Mesenchymal stem cell (in vitro differentiated cells and primary cell): ENCODE measurements at regions not wholly inside any gene's neighbourhood (a gene's known extent, or its start where the extent isn't known, plus 50 kb on each side); places are given as distances from the start of the nearest gene placed in this dataset.

Experiments used
- DNase-seq: peaks from one replicate; pipeline ENCODE4 v3.0.0-alpha.2; 2013
- H2AFZ ChIP-seq: one replicate; pipeline ENCODE4 v1.6.1; 2013; ENCODE audit warnings: low read depth, mild to moderate bottlenecking, control low read depth, inconsistent platforms, low read length, moderate library complexity
- H2AK5ac ChIP-seq: 2 replicates; pipeline ENCODE4 v1.6.1; 2013; ENCODE audit warnings: low read length, moderate library complexity, mild to moderate bottlenecking, inconsistent platforms; ENCODE audit not compliant: severe bottlenecking
- H2BK120ac ChIP-seq: one replicate; pipeline ENCODE4 v1.6.1; 2013; ENCODE audit warnings: low read depth, mild to moderate bottlenecking, inconsistent platforms, low read length, moderate library complexity
- H2BK12ac ChIP-seq, 2 experiments: one replicate each; pipeline ENCODE4 v1.6.1; 2013; ENCODE audit warnings: inconsistent platforms in 2 of 2, low read length in 2 of 2, mild to moderate bottlenecking in 2 of 2, moderate library complexity in 2 of 2, control low read depth in 1 of 2
- H2BK15ac ChIP-seq: one replicate; pipeline ENCODE4 v1.6.1; 2013; ENCODE audit warnings: mild to moderate bottlenecking, low read depth, inconsistent platforms; ENCODE audit not compliant: poor library complexity, severe bottlenecking
- H2BK5ac ChIP-seq: 2 replicates; pipeline ENCODE4 v1.6.1; 2013; ENCODE audit warnings: low read depth, mild to moderate bottlenecking, low read length, control low read depth, inconsistent platforms; ENCODE audit not compliant: poor library complexity, severe bottlenecking
- H3K14ac ChIP-seq, 2 experiments: one replicate each; pipeline ENCODE4 v1.6.1; 2013; ENCODE audit warnings: inconsistent platforms in 2 of 2, low read length in 2 of 2, control low read depth in 1 of 2, mild to moderate bottlenecking in 1 of 2, moderate library complexity in 1 of 2
- H3K18ac ChIP-seq, 2 experiments: one replicate each; pipeline ENCODE4 v1.6.1; 2013; ENCODE audit warnings: inconsistent platforms in 2 of 2, low read length in 2 of 2, control low read depth in 1 of 2, low read depth in 1 of 2, mild to moderate bottlenecking in 1 of 2
- H3K23ac ChIP-seq, 2 experiments: one replicate each; pipeline ENCODE4 v1.6.1; 2013; ENCODE audit warnings: inconsistent platforms in 2 of 2, low read length in 2 of 2, mild to moderate bottlenecking in 2 of 2, moderate library complexity in 2 of 2, control low read depth in 1 of 2
- H3K27ac ChIP-seq: 2 replicates; pipeline ENCODE4 v1.5.1; 2013; ENCODE audit warnings: mild to moderate bottlenecking, moderate library complexity, low read length, control low read depth, inconsistent platforms; ENCODE audit not compliant: poor library complexity, severe bottlenecking
- H3K27me3 ChIP-seq, 2 experiments: 2 replicates each; pipeline versions ENCODE4 v1.6.1 to v1.7.0; 2013; ENCODE audit warnings: low read length in 2 of 2, mild to moderate bottlenecking in 2 of 2, moderate library complexity in 2 of 2, control low read depth in 1 of 2, inconsistent platforms in 1 of 2; ENCODE audit not compliant: control insufficient read depth in 1 of 2, insufficient read depth in 1 of 2
- H3K36me3 ChIP-seq, 2 experiments: 2 replicates each; pipeline versions ENCODE4 v1.6.1 to v1.7.0; 2013; ENCODE audit warnings: low read length in 2 of 2, control low read depth in 1 of 2, inconsistent platforms in 1 of 2, low read depth in 1 of 2, mild to moderate bottlenecking in 1 of 2; ENCODE audit not compliant: insufficient read depth in 2 of 2, control insufficient read depth in 1 of 2
- H3K4ac ChIP-seq, 2 experiments: one replicate each; pipeline ENCODE4 v1.6.1; 2013; ENCODE audit warnings: inconsistent platforms in 2 of 2, low read length in 2 of 2, mild to moderate bottlenecking in 2 of 2, moderate library complexity in 2 of 2, control low read depth in 1 of 2, low read depth in 1 of 2
- H3K4me1 ChIP-seq: 2 replicates; pipeline ENCODE4 v1.6.1; 2013; ENCODE audit warnings: low read depth, low read length, control low read depth; ENCODE audit not compliant: control insufficient read depth, insufficient read depth
- H3K4me2 ChIP-seq: 2 replicates; pipeline ENCODE4 v1.6.1; 2013; ENCODE audit warnings: low read length, mild to moderate bottlenecking, inconsistent platforms; ENCODE audit not compliant: poor library complexity, severe bottlenecking
- H3K4me3 ChIP-seq, 2 experiments: 2 replicates each; pipeline versions ENCODE4 v1.5.1 to v1.7.0; 2013; ENCODE audit warnings: low read length in 2 of 2, mild to moderate bottlenecking in 2 of 2, control low read depth in 1 of 2, low read depth in 1 of 2; ENCODE audit not compliant: insufficient read depth in 1 of 2
- H3K79me1 ChIP-seq: replicated peaks from 2 replicates; pipeline ENCODE4 v1.6.1; 2013; ENCODE audit warnings: mild to moderate bottlenecking, control low read depth, low read length, inconsistent platforms; ENCODE audit not compliant: poor library complexity, severe bottlenecking
- H3K9ac ChIP-seq: 2 replicates; pipeline ENCODE4 v1.7.0; 2013; ENCODE audit warnings: mild to moderate bottlenecking, low read length, moderate library complexity
- H3K9me3 ChIP-seq: 2 replicates; pipeline ENCODE4 v1.7.0; 2013; ENCODE audit warnings: mild to moderate bottlenecking, low read length; ENCODE audit not compliant: control insufficient read depth
- H4K8ac ChIP-seq: one replicate; pipeline ENCODE4 v1.6.1; 2013; ENCODE audit warnings: inconsistent platforms, mild to moderate bottlenecking, low read length, moderate library complexity
- H4K91ac ChIP-seq: one replicate; pipeline ENCODE4 v1.6.1; 2013; ENCODE audit warnings: mild to moderate bottlenecking, low read length, inconsistent platforms
- WGBS: methylation state at CpG from one replicate; pipeline ENCODE4 v1.1.7; 2013; ENCODE audit warnings: mixed read lengths; 5-methylcytosine and 5-hydroxymethylcytosine counted together

GRCh38 chr4:187085339-187085738 is 361.7 kb upstream of the FAT1 start:
- Histone ChIP-seq H3K9me3 (no peaks in the 10 kb centered on the region), H2AK5ac (no peak overlapping the region), H2BK12ac (no peak overlapping the region), H2BK15ac (no peak overlapping the region), H3K4me1 (no peaks in the 10 kb centered on the region), H2AFZ (no peak overlapping the region), H3K14ac (no peak overlapping the region), H4K8ac (no peak overlapping the region), H3K27me3 (no peaks in the 10 kb centered on the region), H3K9ac (no peak overlapping the region), H3K4me3 (no peak overlapping the region), H3K23ac (no peak overlapping the region), H4K91ac (no peak overlapping the region), H3K36me3 (no peaks in the 10 kb centered on the region), H3K4me2 (no peak overlapping the region), H2BK5ac (no peak overlapping the region), H3K27ac (no peak overlapping the region), H3K4ac (no peak overlapping the region), H3K18ac (no peak overlapping the region), H2BK120ac (no peak overlapping the region), H3K79me1 (no peaks in the 10 kb centered on the region)
- WGBS = no CpG with 5 or more reads among the region's 3 CpGs
- no peak for DNase-seq

GRCh38 chr4:187086151-187086550 is 362.5 kb upstream of the FAT1 start:
- H3K23ac ChIP-seq = no peak overlapping the region
- no peak overlapping the region for H4K8ac ChIP-seq
- H3K36me3 ChIP-seq = no peaks in the 10 kb centered on the region
- no peak for DNase-seq
- 84% methylated on average over 3 of the region's 5 CpGs for WGBS
- no peak overlapping the region for H3K18ac ChIP-seq
- H2AFZ ChIP-seq = no peak overlapping the region
- no peak overlapping the region for H3K4ac ChIP-seq
- no peaks in the 10 kb centered on the region for H3K79me1 ChIP-seq
- H2AK5ac ChIP-seq = no peak overlapping the region
- H2BK120ac ChIP-seq = no peak overlapping the region
- no peak overlapping the region for H2BK12ac ChIP-seq
- H3K4me2 ChIP-seq = no peak overlapping the region
- no peaks in the 10 kb centered on the region for H3K27me3 ChIP-seq
- H3K9ac ChIP-seq = no peak overlapping the region
- no peaks in the 10 kb centered on the region for H3K4me1 ChIP-seq
- no peaks in the 10 kb centered on the region for H3K9me3 ChIP-seq
- H2BK15ac ChIP-seq = no peak overlapping the region
- H3K27ac ChIP-seq = no peak overlapping the region
- H3K14ac ChIP-seq = no peak overlapping the region
- no peak overlapping the region for H4K91ac ChIP-seq
- H2BK5ac ChIP-seq = no peak overlapping the region
- no peak overlapping the region for H3K4me3 ChIP-seq

- 80% methylated on average over 13 of the region's 13 CpGs for WGBS
- H2BK12ac ChIP-seq = no peak overlapping the region
These were observed 364.6 kb upstream of the FAT1 start for GRCh38 chr4:187088070-187088799.

GRCh38 chr4:187090401-187090800 is 366.7 kb upstream of the FAT1 start:
- no peak overlapping the region for H4K91ac ChIP-seq
- H3K18ac ChIP-seq = no peak overlapping the region
- no peak overlapping the region for H3K23ac ChIP-seq
- WGBS = 72% methylated on average over 11 of the region's 11 CpGs
- no peak overlapping the region for H4K8ac ChIP-seq
- H3K79me1 ChIP-seq = no peaks in the 10 kb centered on the region
- no peaks in the 10 kb centered on the region for H3K4me1 ChIP-seq
- no peak overlapping the region for H3K4me2 ChIP-seq
- H2BK120ac ChIP-seq = no peak overlapping the region
- no peak overlapping the region for H3K27ac ChIP-seq
- no peak overlapping the region for H3K4ac ChIP-seq
- no peak overlapping the region for H2AFZ ChIP-seq
- H3K9ac ChIP-seq = no peak overlapping the region
- no peaks in the 10 kb centered on the region for H3K36me3 ChIP-seq
- no peak overlapping the region for H2AK5ac ChIP-seq
- H3K4me3 ChIP-seq = no peak overlapping the region
- no peak overlapping the region for H2BK12ac ChIP-seq
- no peaks in the 10 kb centered on the region for H3K27me3 ChIP-seq
- H3K9me3 ChIP-seq = peaks cover 3% of the 10 kb centered on the region
- DNase-seq = peak; percentile 75
- H3K14ac ChIP-seq = no peak overlapping the region
- no peak overlapping the region for H2BK15ac ChIP-seq
- H2BK5ac ChIP-seq = no peak overlapping the region

More at GRCh38 chr4:187088070-187088799, 364.6 kb upstream of the FAT1 start:
- no peak overlapping the region for H3K4ac ChIP-seq
- no peak overlapping the region for H3K27ac ChIP-seq
- H3K4me2 ChIP-seq = no peak overlapping the region
- H2AFZ ChIP-seq = no peak overlapping the region
- H2BK5ac ChIP-seq = no peak overlapping the region
- no peak overlapping the region for H2AK5ac ChIP-seq
- H3K27me3 ChIP-seq = no peaks in the 10 kb centered on the region
- H3K79me1 ChIP-seq = no peaks in the 10 kb centered on the region
- H3K36me3 ChIP-seq = no peaks in the 10 kb centered on the region
- H3K9ac ChIP-seq = no peak overlapping the region
- no peak overlapping the region for H4K8ac ChIP-seq
- no peak for DNase-seq
- no peak overlapping the region for H3K23ac ChIP-seq
- H2BK15ac ChIP-seq = no peak overlapping the region
- H2BK120ac ChIP-seq = peak overlapping the region; percentile 74
- H3K14ac ChIP-seq = no peak overlapping the region
- no peak overlapping the region for H3K4me3 ChIP-seq
- peak overlapping the region in 1 of 2 experiments; percentile 64 for H3K18ac ChIP-seq
- H4K91ac ChIP-seq = no peak overlapping the region
- H3K9me3 ChIP-seq = no peaks in the 10 kb centered on the region
- H3K4me1 ChIP-seq = no peaks in the 10 kb centered on the region
